ENCODE measurements at regions not wholly inside any gene's neighbourhood (a gene's known extent, or its start where the extent isn't known, plus 50 kb on each side); places are given as distances from the start of the nearest gene placed in this dataset.

DNA sequence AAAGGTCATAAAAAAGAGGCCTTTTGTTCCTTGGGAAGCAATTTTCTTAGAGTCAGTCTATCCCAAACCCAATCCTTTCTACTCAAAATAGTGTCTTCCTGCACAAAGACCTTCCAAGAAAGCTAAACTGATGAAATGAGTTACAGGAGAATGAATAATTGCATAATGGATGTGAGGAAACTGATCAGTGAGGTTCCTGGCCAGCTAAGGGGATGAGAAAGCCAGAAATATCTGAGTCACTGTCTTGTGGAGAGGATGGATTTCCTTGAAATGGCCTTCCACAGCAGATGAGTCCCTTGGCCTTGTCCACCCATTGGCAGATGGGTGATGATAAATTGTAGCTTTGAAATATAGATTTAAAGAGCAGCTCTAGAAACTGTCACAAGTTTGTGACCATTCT, 756.1 kb downstream of the DNAH5 start:
- no peaks in the 10 kb centered on the region for H3K4me1 Mint-ChIP-seq (ENCODE audit: unreplicated experiment)
- TF ChIP-seq, protein P1, sequence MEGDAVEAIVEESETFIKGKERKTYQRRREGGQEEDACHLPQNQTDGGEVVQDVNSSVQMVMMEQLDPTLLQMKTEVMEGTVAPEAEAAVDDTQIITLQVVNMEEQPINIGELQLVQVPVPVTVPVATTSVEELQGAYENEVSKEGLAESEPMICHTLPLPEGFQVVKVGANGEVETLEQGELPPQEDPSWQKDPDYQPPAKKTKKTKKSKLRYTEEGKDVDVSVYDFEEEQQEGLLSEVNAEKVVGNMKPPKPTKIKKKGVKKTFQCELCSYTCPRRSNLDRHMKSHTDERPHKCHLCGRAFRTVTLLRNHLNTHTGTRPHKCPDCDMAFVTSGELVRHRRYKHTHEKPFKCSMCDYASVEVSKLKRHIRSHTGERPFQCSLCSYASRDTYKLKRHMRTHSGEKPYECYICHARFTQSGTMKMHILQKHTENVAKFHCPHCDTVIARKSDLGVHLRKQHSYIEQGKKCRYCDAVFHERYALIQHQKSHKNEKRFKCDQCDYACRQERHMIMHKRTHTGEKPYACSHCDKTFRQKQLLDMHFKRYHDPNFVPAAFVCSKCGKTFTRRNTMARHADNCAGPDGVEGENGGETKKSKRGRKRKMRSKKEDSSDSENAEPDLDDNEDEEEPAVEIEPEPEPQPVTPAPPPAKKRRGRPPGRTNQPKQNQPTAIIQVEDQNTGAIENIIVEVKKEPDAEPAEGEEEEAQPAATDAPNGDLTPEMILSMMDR (IDR thresholded peaks at IDR 0.05), result no peak
- no peaks in the 10 kb centered on the region for H3K9me3 Mint-ChIP-seq (ENCODE audit: unreplicated experiment)
- no peaks in the 10 kb centered on the region for H3K27me3 Mint-ChIP-seq (ENCODE audit: unreplicated experiment)
- no peak overlapping the region for H3K27ac Mint-ChIP-seq (ENCODE audit: unreplicated experiment)
- no peaks in the 10 kb centered on the region for H3K36me3 Mint-ChIP-seq (ENCODE audit: unreplicated experiment)
- H3K4me3 Mint-ChIP-seq (ENCODE audit: unreplicated experiment), result no peak overlapping the region
- no peak for DNase-seq (ENCODE audit: extremely low spot score, unreplicated experiment)

- H3K36me3 Mint-ChIP-seq (ENCODE audit: unreplicated experiment), result no peaks in the 10 kb centered on the region
- H3K4me1 Mint-ChIP-seq (ENCODE audit: unreplicated experiment), result no peaks in the 10 kb centered on the region
- no peaks in the 10 kb centered on the region for H3K27me3 Mint-ChIP-seq (ENCODE audit: unreplicated experiment)
- no peak for DNase-seq (ENCODE audit: extremely low spot score, unreplicated experiment)
- no peak overlapping the region for H3K4me3 Mint-ChIP-seq (ENCODE audit: unreplicated experiment)
- TF ChIP-seq, protein P1 (IDR thresholded peaks at IDR 0.05), result no peak
- no peaks in the 10 kb centered on the region for H3K9me3 Mint-ChIP-seq (ENCODE audit: unreplicated experiment)
- no peak overlapping the region for H3K27ac Mint-ChIP-seq (ENCODE audit: unreplicated experiment)
Observed at GRCh38 chr5:13187186-13187585, 757.3 kb downstream of the DNAH5 start.

DNA sequence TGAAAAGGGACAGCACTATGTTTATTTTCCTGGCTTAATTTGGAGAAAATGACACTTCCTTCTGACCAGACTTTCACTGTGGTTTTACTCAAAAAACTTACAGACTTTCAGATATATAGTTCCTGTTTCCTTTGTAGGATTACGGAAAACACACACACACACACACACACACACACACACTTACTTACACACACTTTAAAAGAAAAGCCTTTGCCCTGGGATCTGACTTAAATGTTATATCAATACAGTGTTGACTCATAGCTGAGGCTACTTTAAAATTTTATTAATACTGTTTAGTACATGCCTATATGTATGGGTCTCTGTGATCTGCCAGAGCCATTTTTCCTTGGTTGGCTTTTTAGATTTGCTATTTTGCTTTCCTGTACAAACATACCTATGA, 758.3 kb downstream of the DNAH5 start:
- H3K4me1 Mint-ChIP-seq (ENCODE audit: unreplicated experiment), result no peaks in the 10 kb centered on the region
- DNase-seq (ENCODE audit: extremely low spot score, unreplicated experiment), result no peak
- no peaks in the 10 kb centered on the region for H3K9me3 Mint-ChIP-seq (ENCODE audit: unreplicated experiment)
- H3K36me3 Mint-ChIP-seq (ENCODE audit: unreplicated experiment), result no peaks in the 10 kb centered on the region
- H3K27me3 Mint-ChIP-seq (ENCODE audit: unreplicated experiment), result no peaks in the 10 kb centered on the region
- TF ChIP-seq, protein P1 (IDR thresholded peaks at IDR 0.05), result no peak
- H3K27ac Mint-ChIP-seq (ENCODE audit: unreplicated experiment), result no peak overlapping the region
- H3K4me3 Mint-ChIP-seq (ENCODE audit: unreplicated experiment), result no peak overlapping the region

GRCh38 chr5:13179407-13180087, 764.9 kb downstream of the DNAH5 start:
- H3K27me3 Mint-ChIP-seq (ENCODE audit: unreplicated experiment), result no peaks in the 10 kb centered on the region
- H3K4me1 Mint-ChIP-seq (ENCODE audit: unreplicated experiment), result no peaks in the 10 kb centered on the region
- DNase-seq (ENCODE audit: extremely low spot score, unreplicated experiment), result no peak
- H3K9me3 Mint-ChIP-seq (ENCODE audit: unreplicated experiment), result no peaks in the 10 kb centered on the region
- TF ChIP-seq, protein P1 (IDR thresholded peaks at IDR 0.05), result no peak
- H3K27ac Mint-ChIP-seq (ENCODE audit: unreplicated experiment), result no peak overlapping the region
- no peak overlapping the region for H3K4me3 Mint-ChIP-seq (ENCODE audit: unreplicated experiment)
- no peaks in the 10 kb centered on the region for H3K36me3 Mint-ChIP-seq (ENCODE audit: unreplicated experiment)

DNA sequence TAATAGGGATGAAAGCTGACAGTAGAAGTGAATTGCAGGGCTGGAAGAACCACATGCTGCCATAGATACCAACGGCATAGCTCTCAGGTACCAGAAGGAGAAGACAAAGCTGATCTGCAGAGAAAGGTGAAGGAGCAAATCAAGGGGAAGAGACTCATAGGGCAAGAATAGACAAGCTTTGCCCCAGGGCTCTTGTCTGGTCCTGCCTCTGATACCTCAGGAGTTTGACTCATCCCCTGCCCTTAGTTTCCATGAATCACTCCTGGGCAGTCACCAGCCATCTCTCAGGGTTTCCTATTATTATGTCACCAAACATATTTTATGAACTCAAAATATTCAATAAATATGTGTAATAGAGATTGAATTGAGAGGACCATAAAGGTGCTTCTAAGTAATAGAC, 800.9 kb downstream of the DNAH5 start:
- Mint-ChIP-seq H3K4me1 (ENCODE audit: unreplicated experiment) (no peaks in the 10 kb centered on the region), H3K27ac (ENCODE audit: unreplicated experiment) (no peak overlapping the region), H3K36me3 (ENCODE audit: unreplicated experiment) (no peaks in the 10 kb centered on the region), H3K4me3 (ENCODE audit: unreplicated experiment) (no peak overlapping the region), H3K27me3 (ENCODE audit: unreplicated experiment) (no peaks in the 10 kb centered on the region), H3K9me3 (ENCODE audit: unreplicated experiment) (peaks cover 8% of the 10 kb centered on the region)
- TF ChIP-seq, protein P1 (IDR thresholded peaks at IDR 0.05), result no peak
- no peak for DNase-seq (ENCODE audit: extremely low spot score, unreplicated experiment)
